NCI-H1436 (cell line): ENCODE measurements at regions not wholly inside any gene's neighbourhood (a gene's known extent, or its start where the extent isn't known, plus 50 kb on each side); places are given as distances from the start of the nearest gene placed in this dataset.

ENCODE experiments used
- DNase-seq: peaks from one replicate; lab custom pipeline; 2025; lab: John Stamatoyannopoulos, UW

- no peak for DNase-seq
Measured at GRCh38 chr2:219769090-219769910, 141.9 kb downstream of the SLC4A3 start.

GRCh38 chr2:219772103-219772635 is 144.7 kb downstream of the SLC4A3 start:
- no peak for DNase-seq

DNA sequence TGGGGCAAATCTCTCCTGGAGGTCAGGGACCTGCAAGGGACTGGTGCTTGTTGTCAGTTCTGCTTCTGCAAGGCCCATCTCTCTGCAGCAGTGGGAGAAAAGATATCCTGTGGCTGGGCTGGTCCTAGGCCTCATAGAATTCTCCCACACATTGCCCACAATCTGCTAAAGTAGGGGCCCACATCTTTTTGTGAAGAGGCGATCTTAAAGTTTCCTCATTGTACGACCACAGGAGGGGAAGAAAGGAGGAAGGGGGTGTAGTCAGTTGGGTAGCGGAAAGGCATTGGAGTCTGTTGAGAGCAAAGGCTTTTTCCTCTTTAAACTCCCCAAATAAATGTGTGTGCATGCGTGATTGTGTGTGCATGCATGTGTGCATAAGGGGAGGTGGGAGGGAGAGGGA is 145.3 kb downstream of the SLC4A3 start:
- no peak for DNase-seq

DNA sequence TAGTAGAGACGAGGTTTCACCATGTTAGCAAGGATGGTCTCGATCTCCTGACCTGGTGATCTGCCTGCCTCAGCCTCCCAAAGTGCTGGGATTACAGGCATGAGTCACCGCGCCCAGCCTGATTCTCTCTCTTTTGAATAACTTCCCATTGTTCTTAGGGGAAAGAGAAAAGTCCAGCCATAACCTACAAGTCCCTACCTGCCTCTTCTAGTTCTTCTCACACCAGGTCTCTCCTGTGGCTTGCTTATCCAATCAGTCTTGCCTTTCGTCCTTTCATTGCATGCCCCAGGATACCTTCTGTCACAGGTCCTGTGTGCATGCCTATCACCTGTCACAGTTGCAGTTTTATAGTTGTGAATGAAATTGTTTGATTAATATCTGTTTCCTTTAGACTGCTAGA is 148.1 kb downstream of the SLC4A3 start:
- no peak for DNase-seq

DNA sequence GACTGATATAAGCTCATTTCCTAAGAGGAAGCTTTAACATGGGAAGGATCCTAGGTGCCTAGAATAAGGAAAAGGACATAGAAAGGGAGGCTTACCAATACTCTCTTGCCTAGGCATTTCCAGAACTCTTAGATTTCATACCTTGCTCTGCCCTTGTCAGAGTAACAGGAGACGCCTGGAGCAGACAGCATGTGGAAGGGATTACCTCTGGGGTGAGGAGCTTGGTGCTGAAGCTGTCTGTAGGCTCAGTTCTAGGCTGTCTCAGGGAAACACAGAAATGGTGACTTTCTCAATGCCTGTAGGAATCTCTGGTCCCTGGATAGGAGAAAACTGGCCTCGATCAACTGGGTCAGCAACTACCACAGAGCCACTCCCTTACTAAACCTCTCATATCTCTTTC is 150.0 kb downstream of the SLC4A3 start:
- no peak for DNase-seq

GRCh38 chr2:219778189-219778588 is 150.8 kb downstream of the SLC4A3 start:
- DNase-seq = no peak

DNA sequence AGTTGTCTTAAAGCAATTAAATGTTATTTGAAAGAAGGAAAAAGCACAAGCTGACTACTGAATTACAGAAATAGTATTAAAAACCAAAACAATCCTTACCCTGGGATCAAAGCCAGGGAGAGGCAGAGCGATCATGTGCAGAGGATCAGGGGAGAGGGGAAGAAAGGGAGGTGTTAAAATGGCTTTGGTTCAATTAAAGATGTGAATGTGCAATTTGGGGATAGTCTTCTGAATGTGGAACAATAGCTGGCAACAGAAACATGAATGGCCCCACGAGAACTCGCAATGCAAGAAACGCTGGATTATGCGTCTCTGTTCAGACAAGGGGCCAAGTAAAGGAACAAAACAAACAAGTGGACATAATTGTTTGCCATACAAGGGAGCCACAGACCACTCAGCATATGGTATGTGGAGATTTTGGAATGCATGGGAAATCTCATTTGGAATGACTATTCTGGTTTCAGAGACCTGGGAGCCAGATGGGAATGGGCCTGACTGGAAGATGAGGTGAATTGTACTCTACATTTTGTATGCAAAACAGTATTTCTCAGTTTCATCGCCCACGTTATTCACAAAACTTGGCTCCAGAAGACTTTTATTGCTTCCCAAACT is 155.4 kb downstream of the SLC4A3 start:
- DNase-seq = no peak

- DNase-seq = no peak
Measured at GRCh38 chr2:219783359-219783975, 156.0 kb downstream of the SLC4A3 start.

- no peak for DNase-seq
Measured at GRCh38 chr2:219784178-219784577, 156.7 kb downstream of the SLC4A3 start.

- DNase-seq = no peak
Measured at GRCh38 chr2:219789476-219789875, 162.0 kb downstream of the SLC4A3 start.

GRCh38 chr2:219792446-219792845 is 165.0 kb downstream of the SLC4A3 start:
- no peak for DNase-seq

DNA sequence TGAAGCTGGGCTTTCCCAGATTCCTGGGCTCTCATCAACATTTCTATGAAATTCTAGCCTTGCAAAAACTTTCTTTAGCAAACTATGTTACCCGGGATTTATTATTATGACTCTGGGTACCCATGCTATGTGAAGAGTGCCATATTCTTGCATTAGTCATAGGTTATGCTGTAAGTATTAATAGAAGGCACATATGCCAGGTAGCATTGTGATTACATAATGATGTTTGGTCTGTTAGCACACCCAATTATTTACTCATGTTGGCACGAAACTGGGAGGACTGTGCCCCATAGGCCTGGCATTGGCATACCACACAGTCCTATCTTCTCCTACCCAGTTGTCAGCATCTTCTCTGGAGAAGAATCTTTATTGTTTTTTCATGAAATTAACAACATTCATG is 171.0 kb downstream of the SLC4A3 start:
- DNase-seq = no peak

- DNase-seq = no peak
Measured at GRCh38 chr2:219803294-219803693, 175.9 kb downstream of the SLC4A3 start.

DNA sequence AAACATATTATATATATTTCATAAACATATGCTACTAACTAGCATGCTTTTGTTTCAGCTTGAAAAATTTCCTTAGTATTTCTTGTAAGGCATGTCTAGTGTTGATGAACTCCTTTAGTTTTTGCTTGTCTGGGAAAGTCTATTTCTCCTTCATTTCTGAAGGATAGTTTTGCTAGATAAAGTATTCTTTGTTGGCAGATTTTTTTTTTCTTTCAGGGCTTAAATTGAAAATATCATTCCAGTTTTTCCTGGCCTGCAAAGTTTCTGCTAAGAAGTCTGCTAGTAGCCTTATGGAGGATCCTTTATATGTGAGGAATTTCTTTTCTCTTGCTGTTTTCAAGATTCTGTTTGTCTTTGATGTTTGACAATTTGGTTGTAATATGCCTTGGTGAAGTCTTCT is 183.5 kb downstream of the SLC4A3 start:
- no peak for DNase-seq

DNA sequence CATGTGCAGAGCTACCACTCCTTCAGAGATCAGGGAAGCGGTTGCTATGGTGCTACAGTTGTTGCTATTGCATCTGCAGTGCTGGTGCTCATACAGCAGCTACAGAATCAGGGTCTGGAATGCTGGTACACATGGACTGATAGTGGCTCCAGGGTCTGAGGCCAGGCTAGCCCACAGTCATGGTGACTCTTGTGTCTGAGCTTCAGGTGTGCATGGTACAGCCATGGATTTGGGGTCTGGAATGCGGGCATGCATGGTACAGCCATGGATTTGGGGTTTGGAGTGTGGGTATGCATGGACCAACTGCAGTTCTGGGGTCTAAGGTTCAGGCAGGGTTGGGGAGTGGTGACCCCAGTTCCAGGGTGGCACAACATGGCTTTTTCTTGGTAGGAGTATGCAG is 185.2 kb downstream of the SLC4A3 start:
- no peak for DNase-seq

DNA sequence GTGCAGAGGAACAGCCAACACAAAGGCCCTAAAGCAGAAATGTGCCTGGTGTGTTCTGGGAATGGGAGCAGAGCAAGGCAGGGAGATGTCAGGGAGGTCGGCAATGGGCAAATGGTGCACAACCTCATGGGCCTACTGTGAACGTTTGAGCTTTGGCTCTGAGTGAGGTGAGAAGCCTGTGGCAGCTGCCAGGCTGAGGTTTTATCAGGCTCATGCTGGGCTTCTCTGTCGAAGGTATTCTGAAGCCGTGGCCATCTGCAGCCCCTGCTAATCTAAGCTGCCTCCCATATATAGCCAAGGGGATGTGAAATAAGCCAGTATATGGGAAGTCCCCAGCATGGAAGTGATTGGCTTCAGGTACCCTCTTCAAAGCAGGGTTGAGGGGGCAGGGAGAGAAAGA is 193.3 kb downstream of the SLC4A3 start:
- DNase-seq = no peak

DNA sequence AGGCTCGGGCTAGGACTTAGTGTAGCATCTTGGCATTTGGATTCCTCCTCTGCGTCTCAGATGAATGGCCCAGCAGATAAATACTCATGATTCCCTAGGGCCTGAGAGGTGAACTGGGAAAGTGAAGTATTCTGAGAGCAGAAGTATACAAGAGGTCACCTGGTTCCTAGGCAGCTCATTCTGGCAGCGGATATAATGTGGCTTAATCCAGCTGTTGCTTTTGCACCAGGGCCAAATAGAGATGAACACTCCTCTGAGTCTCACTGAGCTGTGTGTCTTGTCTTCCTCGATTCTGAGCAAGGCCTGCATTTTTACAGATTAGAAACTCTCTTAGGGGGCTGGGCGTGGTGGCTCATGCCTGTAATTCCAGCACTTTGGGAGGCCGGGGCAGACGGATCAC is 196.1 kb downstream of the SLC4A3 start:
- DNase-seq = no peak

DNA sequence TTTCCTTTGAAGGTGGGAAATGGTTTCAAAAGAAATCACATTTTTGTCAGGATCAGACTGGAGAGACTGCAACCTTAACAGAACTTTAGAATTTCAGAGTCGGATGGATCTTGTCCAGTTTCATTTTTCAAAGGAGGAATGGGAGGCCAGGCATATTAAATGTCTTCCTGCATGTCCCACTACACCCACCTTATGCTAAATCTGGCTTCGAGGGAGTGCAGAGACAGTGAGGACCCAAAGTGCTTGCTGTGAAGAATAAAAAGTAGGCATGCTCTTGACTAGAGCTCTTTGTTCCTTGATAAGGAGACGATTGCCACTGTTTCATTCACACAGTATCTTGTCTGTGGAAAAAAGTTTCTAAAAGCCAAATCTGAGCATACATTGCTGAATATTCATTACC is 197.6 kb downstream of the SLC4A3 start:
- no peak for DNase-seq

DNA sequence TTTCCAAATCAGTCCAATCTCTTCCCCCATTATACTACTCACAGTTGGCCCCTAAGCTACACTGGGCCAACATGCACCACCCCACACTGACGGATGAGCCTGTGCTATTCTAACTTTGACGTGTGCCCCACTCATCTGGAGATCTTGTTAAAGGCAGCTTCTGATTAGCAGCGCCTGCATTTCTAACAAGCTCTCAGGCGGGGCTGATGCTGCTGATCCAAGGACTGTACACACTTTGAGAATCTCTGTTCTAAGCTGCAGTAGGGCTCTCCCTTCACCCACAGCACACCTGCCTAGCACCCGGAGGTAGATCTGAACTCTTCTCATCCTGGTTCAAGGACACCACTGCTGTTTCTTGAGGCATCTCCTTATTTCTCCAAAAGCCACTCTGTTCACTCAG is 200.7 kb downstream of the SLC4A3 start:
- DNase-seq = no peak

- DNase-seq = no peak
Measured at GRCh38 chr2:219829667-219830352, 202.4 kb downstream of the SLC4A3 start.

DNA sequence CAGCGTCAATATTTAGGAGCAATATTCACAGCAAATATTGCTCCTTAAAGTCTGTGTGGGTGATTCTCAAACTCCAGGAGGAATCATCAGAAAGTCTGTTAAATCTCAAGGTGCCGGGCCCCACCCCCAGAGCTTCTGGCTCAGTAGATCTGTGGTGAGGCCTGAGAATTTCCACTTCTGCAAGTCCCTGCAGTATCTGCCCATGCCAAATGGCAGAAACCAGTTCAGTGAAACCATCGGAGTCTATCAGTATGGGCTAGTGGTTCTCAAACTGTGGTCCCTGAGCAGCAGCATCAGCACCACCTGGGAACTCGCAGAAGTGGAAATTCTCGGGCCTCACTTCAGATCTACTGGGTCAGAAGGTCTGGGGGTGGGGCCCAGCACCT is 202.9 kb downstream of the SLC4A3 start:
- no peak for DNase-seq

GRCh38 chr2:219831957-219832356 is 204.5 kb downstream of the SLC4A3 start:
- DNase-seq = no peak

GRCh38 chr2:219832904-219833303 is 205.5 kb downstream of the SLC4A3 start:
- no peak for DNase-seq
